Astrocyte of the cerebellum (primary cell): ENCODE measurements at regions not wholly inside any gene's neighbourhood (a gene's known extent, or its start where the extent isn't known, plus 50 kb on each side); places are given as distances from the start of the nearest gene placed in this dataset.

ENCODE experiments used
- DNase-seq: peaks from one replicate; pipeline ENCODE4 v3.0.0-alpha.2; 2011; ENCODE audit warnings: low read depth
- H3K4me3 ChIP-seq: 2 replicates; pipeline ENCODE4 v1.5.1; 2011; ENCODE audit warnings: mild to moderate bottlenecking, low read depth, low read length, moderate library complexity
- in situ Hi-C: cut with HindIII; loops from 2 replicates; pipeline ENCODE4 v1.10.0; 2017; ENCODE audit warnings: low sequenced_read_pairs
- TF ChIP-seq, protein P1 (sequence below): IDR thresholded peaks from 2 replicates; pipeline ENCODE4 v1.5.1; 2012; ENCODE audit warnings: low read length, low read depth, moderate library complexity, mild to moderate bottlenecking; ENCODE audit errors: missing control alignments

DNA sequence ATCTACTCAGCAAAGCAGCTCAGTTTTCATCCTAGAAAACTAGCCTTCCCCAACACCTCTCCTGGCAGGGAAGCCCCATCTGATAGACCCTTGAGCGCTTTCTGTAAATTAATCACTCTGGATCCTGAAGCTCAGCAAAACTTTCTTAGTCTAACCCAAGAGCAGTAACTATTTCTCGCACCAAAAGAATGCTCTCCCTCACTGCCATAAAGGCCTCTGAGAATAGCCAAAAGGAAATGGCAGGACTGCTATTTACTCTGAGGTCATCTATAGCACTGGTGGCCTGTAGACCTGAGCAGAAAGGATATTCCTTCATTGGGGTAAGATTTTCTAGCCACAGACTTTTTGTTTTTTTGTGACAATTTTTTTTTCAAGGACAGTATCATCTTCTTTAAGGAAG is 345.8 kb upstream of the ADAMTS9 start:
- TF ChIP-seq, protein P1, sequence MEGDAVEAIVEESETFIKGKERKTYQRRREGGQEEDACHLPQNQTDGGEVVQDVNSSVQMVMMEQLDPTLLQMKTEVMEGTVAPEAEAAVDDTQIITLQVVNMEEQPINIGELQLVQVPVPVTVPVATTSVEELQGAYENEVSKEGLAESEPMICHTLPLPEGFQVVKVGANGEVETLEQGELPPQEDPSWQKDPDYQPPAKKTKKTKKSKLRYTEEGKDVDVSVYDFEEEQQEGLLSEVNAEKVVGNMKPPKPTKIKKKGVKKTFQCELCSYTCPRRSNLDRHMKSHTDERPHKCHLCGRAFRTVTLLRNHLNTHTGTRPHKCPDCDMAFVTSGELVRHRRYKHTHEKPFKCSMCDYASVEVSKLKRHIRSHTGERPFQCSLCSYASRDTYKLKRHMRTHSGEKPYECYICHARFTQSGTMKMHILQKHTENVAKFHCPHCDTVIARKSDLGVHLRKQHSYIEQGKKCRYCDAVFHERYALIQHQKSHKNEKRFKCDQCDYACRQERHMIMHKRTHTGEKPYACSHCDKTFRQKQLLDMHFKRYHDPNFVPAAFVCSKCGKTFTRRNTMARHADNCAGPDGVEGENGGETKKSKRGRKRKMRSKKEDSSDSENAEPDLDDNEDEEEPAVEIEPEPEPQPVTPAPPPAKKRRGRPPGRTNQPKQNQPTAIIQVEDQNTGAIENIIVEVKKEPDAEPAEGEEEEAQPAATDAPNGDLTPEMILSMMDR = no peak
- DNase-seq = no peak
- H3K4me3 ChIP-seq = no peak overlapping the region
- in situ Hi-C loops = no loop called here

DNA sequence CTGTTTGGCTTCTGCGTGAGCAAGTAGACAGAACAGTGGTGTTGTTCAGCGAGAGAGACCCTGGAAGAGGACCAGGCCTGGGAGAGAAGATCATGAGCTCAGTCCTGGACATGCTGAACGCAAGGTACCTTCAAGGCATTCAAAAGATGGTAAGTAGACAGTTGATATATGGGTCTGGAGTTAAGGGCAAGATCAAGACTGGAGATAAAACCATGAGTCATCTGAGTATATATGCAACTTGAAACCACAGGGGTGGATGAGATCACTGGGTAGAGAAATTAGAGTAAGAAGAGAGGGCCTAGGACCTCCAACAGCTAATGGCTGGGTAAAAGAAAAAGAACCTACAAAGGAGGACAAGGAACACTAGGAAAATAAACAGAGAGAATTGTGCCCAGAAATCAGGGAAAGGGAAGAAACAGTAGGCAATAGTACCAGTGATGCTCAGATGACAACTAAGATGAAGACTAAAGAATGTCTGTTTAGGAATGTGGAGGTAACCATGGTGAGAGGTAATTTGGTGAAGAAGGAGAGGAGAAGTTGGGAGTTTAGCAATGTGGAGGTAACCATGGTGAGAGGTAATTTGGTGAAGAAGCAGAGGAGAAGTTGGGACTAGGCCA is 343.2 kb upstream of the ADAMTS9 start:
- in situ Hi-C loops = no loop called here
- TF ChIP-seq, protein P1 = no peak
- peak; percentile 80 for DNase-seq
- no peak overlapping the region for H3K4me3 ChIP-seq

DNA sequence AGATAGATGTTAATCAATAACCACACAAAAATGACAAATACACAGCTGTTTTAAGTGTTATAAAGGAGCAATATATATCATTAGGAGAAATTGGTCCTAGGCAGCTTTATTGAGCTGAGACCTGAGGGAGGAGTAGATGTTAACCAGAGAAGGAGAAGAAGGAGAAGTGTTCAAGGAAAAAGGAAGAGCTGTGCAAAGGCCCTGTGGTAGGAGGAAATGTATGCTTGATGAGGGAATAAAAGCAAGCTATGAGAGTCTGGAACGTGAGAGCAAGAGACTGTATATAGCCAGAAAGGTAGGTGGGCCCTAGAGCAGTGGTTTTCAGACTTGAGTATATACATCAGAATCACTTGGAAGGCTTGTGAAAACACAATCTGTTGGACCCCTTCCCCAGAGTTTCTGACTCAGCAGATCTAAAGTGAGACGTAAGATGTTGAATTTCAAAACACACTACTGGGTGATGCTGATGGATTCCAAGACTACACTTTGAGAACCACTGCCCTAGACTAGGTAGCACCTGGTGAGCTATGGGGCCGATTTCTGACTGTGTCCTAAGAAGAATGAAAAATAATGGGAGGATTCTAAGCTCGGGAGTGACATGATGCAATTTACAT is 342.3 kb upstream of the ADAMTS9 start:
- DNase-seq = no peak
- TF ChIP-seq, protein P1 = no peak
- H3K4me3 ChIP-seq = no peak overlapping the region
- in situ Hi-C loops = no loop called here

DNA sequence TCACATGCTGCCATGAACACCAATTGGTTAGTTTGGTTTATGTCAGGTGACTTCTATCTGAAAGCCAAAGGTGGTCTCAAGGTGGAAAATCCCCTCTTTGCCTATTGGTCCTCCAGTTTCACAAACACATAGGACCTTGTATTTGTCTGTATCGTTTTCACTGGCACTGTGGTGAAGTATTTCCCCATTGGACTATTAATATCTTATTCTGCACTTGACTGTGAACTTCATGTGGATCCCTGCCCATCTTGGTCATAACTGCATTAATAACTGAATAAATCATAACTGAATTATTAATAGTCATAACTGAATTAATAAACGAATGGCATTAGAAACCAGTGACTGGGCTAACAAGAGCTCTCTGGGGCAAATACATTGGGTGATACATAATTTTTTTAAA is 341.3 kb upstream of the ADAMTS9 start:
- in situ Hi-C loops = no loop called here
- TF ChIP-seq, protein P1 = no peak
- H3K4me3 ChIP-seq = no peak overlapping the region
- DNase-seq = no peak

DNA sequence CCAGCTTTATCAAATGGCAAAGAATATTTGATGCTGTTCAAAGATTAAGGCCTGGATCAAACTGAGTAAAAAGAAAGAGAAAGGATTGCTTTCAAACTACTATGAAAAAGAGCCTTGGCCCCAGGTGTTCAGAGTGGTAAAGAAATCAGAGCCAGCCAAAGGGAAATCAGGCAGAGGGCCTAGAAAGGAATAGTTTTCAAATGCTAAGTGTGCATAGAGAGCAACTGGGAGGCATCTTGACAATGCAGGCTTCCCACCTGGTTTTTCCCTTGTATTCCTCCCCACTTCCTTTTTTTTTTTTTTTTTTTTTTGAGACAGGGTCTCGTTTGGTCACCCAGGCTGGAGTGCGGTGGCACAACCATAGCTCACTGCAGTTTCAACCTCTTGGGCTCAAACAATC is 340.2 kb upstream of the ADAMTS9 start:
- in situ Hi-C loops = no loop called here
- no peak overlapping the region for H3K4me3 ChIP-seq
- no peak for DNase-seq
- TF ChIP-seq, protein P1 = no peak

DNA sequence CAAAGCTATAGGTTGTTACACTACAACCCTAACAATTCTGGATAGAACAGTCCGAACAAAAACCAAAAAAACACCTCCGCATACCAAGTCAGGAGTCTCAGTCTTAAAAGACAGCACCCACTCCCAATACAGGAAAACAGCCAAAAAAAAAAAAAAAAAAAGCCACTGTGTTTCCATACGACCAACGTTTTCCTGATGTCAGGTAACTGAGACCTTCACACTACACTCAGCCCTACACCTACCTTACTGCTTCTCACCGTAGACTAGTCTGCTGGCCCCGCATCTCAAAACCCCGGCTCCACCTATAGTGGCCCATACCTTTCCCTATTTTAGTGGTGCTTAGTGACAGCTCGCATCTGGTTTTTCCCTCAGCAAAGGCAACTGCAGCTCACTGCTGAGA is 339.5 kb upstream of the ADAMTS9 start:
- DNase-seq = no peak
- in situ Hi-C loops = no loop called here
- TF ChIP-seq, protein P1 = no peak
- no peak overlapping the region for H3K4me3 ChIP-seq
